HL-60 (cell line): ENCODE measurements at regions not wholly inside any gene's neighbourhood (a gene's known extent, or its start where the extent isn't known, plus 50 kb on each side); places are given as distances from the start of the nearest gene placed in this dataset.

Experiments used
- DNase-seq, 2 experiments: peaks; one replicate each; pipeline ENCODE4 v3.0.0-alpha.2; 2010 to 2020; ENCODE audit warnings: low read depth in 1 of 2, low spot score in 1 of 2
- H3K27ac ChIP-seq: fragments of 250-450 bp; sonication (Bioruptor Pico); replicated peaks from 2 replicates; pipeline ENCODE4 v1.5.1; 2020; ENCODE audit warnings: mild to moderate bottlenecking, moderate library complexity
- H3K27me3 ChIP-seq: fragments of 250-450 bp; sonication (Bioruptor Pico); 2 replicates; pipeline ENCODE4 v1.5.1; 2021; ENCODE audit warnings: mild to moderate bottlenecking, moderate library complexity; ENCODE audit not compliant: insufficient read depth, poor library complexity, severe bottlenecking
- H3K4me3 ChIP-seq: replicated peaks from 2 replicates; pipeline ENCODE4 v1.5.1; 2011; ENCODE audit warnings: mild to moderate bottlenecking, control low read depth, low read length; ENCODE audit not compliant: insufficient read depth
- GABPA ChIP-seq: IDR thresholded peaks from 2 replicates; pipeline ENCODE4 v1.6.1; 2012; ENCODE audit warnings: low read depth
- POLR2AphosphoS5 ChIP-seq: IDR thresholded peaks from 2 replicates; pipeline ENCODE4 v1.6.1; 2012; ENCODE audit warnings: low read depth
- SPI1 ChIP-seq: IDR thresholded peaks from 2 replicates; pipeline ENCODE4 v1.6.1; 2012; ENCODE audit warnings: low read depth, mild to moderate bottlenecking, borderline replicate concordance
- TF ChIP-seq, protein P1 (sequence below): IDR thresholded peaks from 2 replicates; pipeline ENCODE4 v1.6.1; 2012; ENCODE audit warnings: low read depth; ENCODE audit not compliant: insufficient replicate concordance
- TF ChIP-seq, protein P2 (sequence below): IDR thresholded peaks from one replicate; pipeline ENCODE4 v1.5.1; 2011; ENCODE audit warnings: low read length, control low read depth, inconsistent platforms; ENCODE audit not compliant: insufficient read depth

DNA sequence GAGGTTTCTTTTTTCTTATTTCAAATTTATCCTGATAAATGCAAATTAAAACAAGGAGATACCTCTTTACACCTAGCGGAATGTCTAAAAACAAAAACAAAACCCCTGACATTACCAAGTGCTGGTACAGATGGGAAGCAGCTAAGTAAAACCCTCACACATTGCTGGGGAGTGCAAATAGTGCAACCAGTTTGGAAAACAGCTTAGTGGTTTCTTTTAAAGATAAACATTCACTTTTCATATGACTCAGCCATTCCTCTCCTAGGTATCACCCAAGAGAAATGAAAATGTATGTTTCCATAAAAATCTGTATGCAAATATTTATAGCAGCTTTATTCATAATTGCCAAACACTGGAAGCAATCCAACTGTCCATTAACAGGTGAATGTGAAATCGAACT, 84.1 kb upstream of the HELT start:
- H3K27me3 ChIP-seq: no peaks in the 10 kb centered on the region
- TF ChIP-seq POLR2AphosphoS5 (no peak), SPI1 (no peak), GABPA (no peak)
- TF ChIP-seq, protein P1, sequence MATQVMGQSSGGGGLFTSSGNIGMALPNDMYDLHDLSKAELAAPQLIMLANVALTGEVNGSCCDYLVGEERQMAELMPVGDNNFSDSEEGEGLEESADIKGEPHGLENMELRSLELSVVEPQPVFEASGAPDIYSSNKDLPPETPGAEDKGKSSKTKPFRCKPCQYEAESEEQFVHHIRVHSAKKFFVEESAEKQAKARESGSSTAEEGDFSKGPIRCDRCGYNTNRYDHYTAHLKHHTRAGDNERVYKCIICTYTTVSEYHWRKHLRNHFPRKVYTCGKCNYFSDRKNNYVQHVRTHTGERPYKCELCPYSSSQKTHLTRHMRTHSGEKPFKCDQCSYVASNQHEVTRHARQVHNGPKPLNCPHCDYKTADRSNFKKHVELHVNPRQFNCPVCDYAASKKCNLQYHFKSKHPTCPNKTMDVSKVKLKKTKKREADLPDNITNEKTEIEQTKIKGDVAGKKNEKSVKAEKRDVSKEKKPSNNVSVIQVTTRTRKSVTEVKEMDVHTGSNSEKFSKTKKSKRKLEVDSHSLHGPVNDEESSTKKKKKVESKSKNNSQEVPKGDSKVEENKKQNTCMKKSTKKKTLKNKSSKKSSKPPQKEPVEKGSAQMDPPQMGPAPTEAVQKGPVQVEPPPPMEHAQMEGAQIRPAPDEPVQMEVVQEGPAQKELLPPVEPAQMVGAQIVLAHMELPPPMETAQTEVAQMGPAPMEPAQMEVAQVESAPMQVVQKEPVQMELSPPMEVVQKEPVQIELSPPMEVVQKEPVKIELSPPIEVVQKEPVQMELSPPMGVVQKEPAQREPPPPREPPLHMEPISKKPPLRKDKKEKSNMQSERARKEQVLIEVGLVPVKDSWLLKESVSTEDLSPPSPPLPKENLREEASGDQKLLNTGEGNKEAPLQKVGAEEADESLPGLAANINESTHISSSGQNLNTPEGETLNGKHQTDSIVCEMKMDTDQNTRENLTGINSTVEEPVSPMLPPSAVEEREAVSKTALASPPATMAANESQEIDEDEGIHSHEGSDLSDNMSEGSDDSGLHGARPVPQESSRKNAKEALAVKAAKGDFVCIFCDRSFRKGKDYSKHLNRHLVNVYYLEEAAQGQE: no peak
- TF ChIP-seq, protein P2, sequence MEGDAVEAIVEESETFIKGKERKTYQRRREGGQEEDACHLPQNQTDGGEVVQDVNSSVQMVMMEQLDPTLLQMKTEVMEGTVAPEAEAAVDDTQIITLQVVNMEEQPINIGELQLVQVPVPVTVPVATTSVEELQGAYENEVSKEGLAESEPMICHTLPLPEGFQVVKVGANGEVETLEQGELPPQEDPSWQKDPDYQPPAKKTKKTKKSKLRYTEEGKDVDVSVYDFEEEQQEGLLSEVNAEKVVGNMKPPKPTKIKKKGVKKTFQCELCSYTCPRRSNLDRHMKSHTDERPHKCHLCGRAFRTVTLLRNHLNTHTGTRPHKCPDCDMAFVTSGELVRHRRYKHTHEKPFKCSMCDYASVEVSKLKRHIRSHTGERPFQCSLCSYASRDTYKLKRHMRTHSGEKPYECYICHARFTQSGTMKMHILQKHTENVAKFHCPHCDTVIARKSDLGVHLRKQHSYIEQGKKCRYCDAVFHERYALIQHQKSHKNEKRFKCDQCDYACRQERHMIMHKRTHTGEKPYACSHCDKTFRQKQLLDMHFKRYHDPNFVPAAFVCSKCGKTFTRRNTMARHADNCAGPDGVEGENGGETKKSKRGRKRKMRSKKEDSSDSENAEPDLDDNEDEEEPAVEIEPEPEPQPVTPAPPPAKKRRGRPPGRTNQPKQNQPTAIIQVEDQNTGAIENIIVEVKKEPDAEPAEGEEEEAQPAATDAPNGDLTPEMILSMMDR: no peak
- no peak for DNase-seq
- H3K4me3 ChIP-seq: no peak overlapping the region
- H3K27ac ChIP-seq: no peak overlapping the region

DNA sequence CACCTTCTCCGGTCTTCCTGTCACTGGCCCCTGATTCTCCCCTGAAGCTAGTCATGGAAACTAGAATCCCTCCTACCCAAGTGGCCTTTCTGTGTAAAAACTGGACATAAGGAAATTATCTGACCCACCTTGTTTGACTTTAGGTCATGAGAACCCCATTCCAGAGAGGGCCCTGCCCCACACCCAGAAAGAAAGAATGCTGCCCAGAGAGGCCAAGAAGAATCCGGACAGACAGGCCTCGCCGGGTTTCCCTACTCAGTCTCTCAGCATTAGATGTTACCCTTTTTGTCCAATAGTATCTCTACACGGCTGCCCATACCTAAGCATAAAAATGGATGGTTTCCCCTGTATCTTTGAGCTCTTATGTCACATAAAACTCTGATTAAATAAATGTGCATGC, 83.3 kb upstream of the HELT start:
- TF ChIP-seq, protein P1: no peak
- TF ChIP-seq, protein P2: no peak
- no peaks in the 10 kb centered on the region for H3K27me3 ChIP-seq
- DNase-seq: no peak
- H3K4me3 ChIP-seq: no peak overlapping the region
- no peak overlapping the region for H3K27ac ChIP-seq

DNA sequence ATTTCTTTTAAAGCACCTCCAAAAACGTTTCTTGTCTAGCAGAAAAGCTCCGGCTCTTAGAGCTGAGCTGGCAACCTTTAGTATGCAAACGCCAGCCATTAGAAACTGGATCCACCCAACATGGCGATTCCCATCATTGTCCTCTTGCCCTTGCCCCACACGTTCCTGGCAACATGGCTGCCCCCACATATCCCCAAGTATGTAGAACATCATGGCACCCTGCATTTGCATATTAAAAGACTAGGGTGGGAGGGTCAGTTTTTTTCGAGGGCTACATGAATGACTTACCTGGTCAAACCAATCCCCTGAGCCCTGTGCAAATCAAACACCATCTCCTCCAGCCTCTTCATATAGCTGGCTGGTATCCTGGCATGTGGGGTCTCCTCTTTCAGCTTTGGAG, 82.2 kb upstream of the HELT start:
- TF ChIP-seq, protein P1: no peak
- TF ChIP-seq, protein P2: no peak
- TF ChIP-seq SPI1 (no peak), GABPA (no peak), POLR2AphosphoS5 (no peak)
- no peaks in the 10 kb centered on the region for H3K27me3 ChIP-seq
- no peak overlapping the region for H3K4me3 ChIP-seq
- no peak for DNase-seq
- no peak overlapping the region for H3K27ac ChIP-seq
